IMR-90 (cell line): ENCODE measurements at regions not wholly inside any gene's neighbourhood (a gene's known extent, or its start where the extent isn't known, plus 50 kb on each side); places are given as distances from the start of the nearest gene placed in this dataset.

Experiments used
- ATAC-seq: fragments of 200-7000 bp; cut with Tn5 transposase; 2 replicates; pipeline ENCODE4 v1.9.1; 2020; ENCODE audit warnings: low read depth, mild to moderate bottlenecking, moderate library complexity
- BruUV-seq: library from RNA; stranded (reverse); fragments of 400-500 nt; replicated peaks from 2 replicates; lab custom pipeline; 2021; lab: Mats Ljungman, UMichigan
- CTCF ChIA-PET: fragments of 300-600 bp; formaldehyde crosslinking; extraction: SDS; loops from one replicate; lab custom pipeline; 2021; ENCODE audit warnings: antibody characterized with exemption; lab: Yijun Ruan, JAX
- POLR2A ChIA-PET: fragments of 300-600 bp; sonication (Branson Sonifier 250); formaldehyde crosslinking; loops from one replicate; lab custom pipeline; 2022; ENCODE audit warnings: antibody characterized with exemption; ENCODE audit not compliant: unreplicated experiment; lab: Charles Lee
- DNase-seq: peaks from one replicate; pipeline ENCODE4 v3.0.0; 2013
- H2AFZ ChIP-seq: replicated peaks from 2 replicates; pipeline ENCODE3; 2013; ENCODE audit warnings: low read length, mild to moderate bottlenecking; ENCODE audit not compliant: poor library complexity
- H2AK5ac ChIP-seq: 2 replicates; pipeline ENCODE4 v1.6.1; 2013; ENCODE audit warnings: low read depth, low read length, inconsistent platforms
- H2AK9ac ChIP-seq: replicated peaks from 2 replicates; pipeline ENCODE3; 2013; ENCODE audit warnings: mild to moderate bottlenecking, low read depth, low read length, moderate library complexity; ENCODE audit not compliant: poor library complexity
- H2BK120ac ChIP-seq: 2 replicates; pipeline ENCODE4 v1.6.1; 2013; ENCODE audit warnings: low read depth, low read length, inconsistent platforms
- H2BK15ac ChIP-seq: 3 replicates; pipeline ENCODE4 v1.6.1; 2013; ENCODE audit warnings: low read depth, low read length, inconsistent platforms
- H2BK20ac ChIP-seq: 2 replicates; pipeline ENCODE4 v1.6.1; 2013; ENCODE audit warnings: low read depth, mild to moderate bottlenecking, inconsistent platforms, low read length, moderate library complexity
- H2BK5ac ChIP-seq: 2 replicates; pipeline ENCODE4 v1.6.1; 2013; ENCODE audit warnings: mild to moderate bottlenecking, low read depth, low read length, inconsistent platforms; ENCODE audit not compliant: poor library complexity, severe bottlenecking
- H3K14ac ChIP-seq: replicated peaks from 2 replicates; pipeline ENCODE4 v1.6.1; 2013; ENCODE audit warnings: low read depth, low read length, inconsistent platforms
- H3K18ac ChIP-seq: 2 replicates; pipeline ENCODE4 v1.6.1; 2013; ENCODE audit warnings: low read depth, low read length, control low read depth
- H3K23ac ChIP-seq: 2 replicates; pipeline ENCODE4 v1.6.1; 2013; ENCODE audit warnings: low read depth, low read length, inconsistent platforms
- H3K27ac ChIP-seq: 2 replicates; pipeline ENCODE4 v1.5.1; 2013; ENCODE audit warnings: mild to moderate bottlenecking, control low read depth, low read length; ENCODE audit not compliant: insufficient read depth
- H3K27me3 ChIP-seq: 2 replicates; pipeline ENCODE4 v1.6.1; 2013; ENCODE audit warnings: low read length; ENCODE audit not compliant: control insufficient read depth, insufficient read depth
- H3K36me3 ChIP-seq: 2 replicates; pipeline ENCODE4 v1.6.1; 2013; ENCODE audit warnings: low read length, mixed read lengths; ENCODE audit not compliant: control insufficient read depth, insufficient read depth
- H3K4ac ChIP-seq: 2 replicates; pipeline ENCODE4 v1.6.1; 2013; ENCODE audit warnings: low read depth, low read length, inconsistent platforms
- H3K4me1 ChIP-seq: 2 replicates; pipeline ENCODE4 v1.6.1; 2013; ENCODE audit warnings: low read length, mixed read lengths; ENCODE audit not compliant: control insufficient read depth, insufficient read depth
- H3K4me2 ChIP-seq: 2 replicates; pipeline ENCODE4 v1.6.1; 2013; ENCODE audit warnings: low read depth, mild to moderate bottlenecking, control low read depth, low read length, moderate library complexity
- H3K4me3 ChIP-seq: 2 replicates; pipeline ENCODE4 v1.5.1; 2013; ENCODE audit warnings: low read depth, mild to moderate bottlenecking, control low read depth, low read length, moderate library complexity; ENCODE audit not compliant: insufficient read depth
- H3K56ac ChIP-seq: 2 replicates; pipeline ENCODE4 v1.6.1; 2013; ENCODE audit warnings: low read length, inconsistent platforms; ENCODE audit not compliant: insufficient read depth; ENCODE audit errors: extremely low read depth
- H3K79me1 ChIP-seq, 2 experiments: 2 replicates each; pipeline ENCODE4 v1.6.1; 2013; ENCODE audit warnings: low read length in 2 of 2, inconsistent platforms in 1 of 2, low read depth in 1 of 2
- H3K9ac ChIP-seq: 2 replicates; pipeline ENCODE4 v1.6.1; 2013; ENCODE audit warnings: low read depth, low read length, control low read depth
- H3K9me1 ChIP-seq: 2 replicates; pipeline ENCODE4 v1.6.1; 2013; ENCODE audit warnings: low read length, inconsistent platforms; ENCODE audit not compliant: insufficient read depth
- H3K9me3 ChIP-seq: 2 replicates; pipeline ENCODE4 v1.6.1; 2013; ENCODE audit warnings: low read length; ENCODE audit not compliant: control insufficient read depth, insufficient read depth
- H4K20me1 ChIP-seq: 2 replicates; pipeline ENCODE4 v1.6.1; 2013; ENCODE audit warnings: low read length, inconsistent platforms; ENCODE audit not compliant: insufficient read depth
- H4K5ac ChIP-seq: 2 replicates; pipeline ENCODE4 v1.6.1; 2013; ENCODE audit warnings: mild to moderate bottlenecking, low read depth, low read length, control low read depth
- H4K8ac ChIP-seq, 2 experiments: 2 replicates each; pipeline ENCODE4 v1.6.1; 2013; ENCODE audit warnings: low read depth in 2 of 2, low read length in 2 of 2, control low read depth in 1 of 2, inconsistent platforms in 1 of 2
- H4K91ac ChIP-seq: 2 replicates; pipeline ENCODE4 v1.6.1; 2013; ENCODE audit warnings: low read depth, low read length, inconsistent platforms; ENCODE audit not compliant: insufficient read depth
- CEBPB ChIP-seq: IDR thresholded peaks from 2 replicates; pipeline ENCODE4 v1.6.1; 2012; ENCODE audit warnings: low read depth, low read length, improper control_type of control experiment
- CHD1 ChIP-seq: IDR thresholded peaks from 2 replicates; pipeline ENCODE4 v1.6.1; 2012; ENCODE audit warnings: low read depth, low read length, improper control_type of control experiment
- NFE2L2 ChIP-seq: fragments of 150-350 bp; IDR thresholded peaks from 2 replicates; pipeline ENCODE4 v1.6.1; 2016; ENCODE audit warnings: low read depth, mild to moderate bottlenecking, low read length
- RFX5 ChIP-seq: IDR thresholded peaks from 2 replicates; pipeline ENCODE4 v1.8.0; 2012; ENCODE audit warnings: low read depth, mild to moderate bottlenecking, low read length, moderate library complexity
- WGBS, 2 experiments: methylation state at CpG; one replicate each; pipeline versions ENCODE4 v1.1.5 to v1.1.7; 2013; ENCODE audit warnings: missing lambda C conversion rate in 2 of 2; ENCODE audit not compliant: insufficient read length in 1 of 2; ENCODE audit errors: extremely low coverage in 2 of 2; 5-methylcytosine and 5-hydroxymethylcytosine counted together
- dilution Hi-C: fragments of 300-500 bp; cut with HindIII; formaldehyde crosslinking; loops from one replicate; pipeline ENCODE4 v1.14.3; 2018; ENCODE audit warnings: low sequenced_read_pairs; ENCODE audit not compliant: unreplicated experiment
- in situ Hi-C: fragments of 300-500 bp; cut with MboI; formaldehyde crosslinking; loops from 3 replicates; pipeline ENCODE4 v1.14.3; 2019; ENCODE audit warnings: low sequenced_read_pairs, inconsistent platforms, mixed read lengths
- intact Hi-C: fragments of 100-400 bp; cut with micrococcal nuclease; formaldehyde crosslinking; loops from 2 replicates; pipeline ENCODE4 v1.10.0; 2022

- H3K14ac ChIP-seq, result no peak overlapping the region
- CTCF ChIA-PET, result no interaction called here
- no peaks in the 10 kb centered on the region for H3K4me1 ChIP-seq
- no peak overlapping the region for H2AK5ac ChIP-seq
- ATAC-seq (no peak), DNase-seq (no peak)
- H3K9ac ChIP-seq, result no peak overlapping the region
- POLR2A ChIA-PET, result no interaction called here
- no peak for TF ChIP-seq RFX5
- no peak for TF ChIP-seq CEBPB
- TF ChIP-seq CHD1, result no peak
- no peak for TF ChIP-seq NFE2L2
- in situ Hi-C loops, result no loop called here
- WGBS, 2 experiments, result 29% methylated on average over 1 of the region's 9 CpGs; no CpG with 5 or more reads in 1 of the 2 experiments
- H3K4ac ChIP-seq, result no peak overlapping the region
- BruUV-seq, result no TSS peak
- no peaks in the 10 kb centered on the region for H3K9me3 ChIP-seq
- no peak overlapping the region for H3K56ac ChIP-seq
- H3K18ac ChIP-seq, result no peak overlapping the region
- no peak overlapping the region for H3K27ac ChIP-seq
- H3K4me2 ChIP-seq, result no peak overlapping the region
- H3K27me3 ChIP-seq, result peaks cover 15% of the 10 kb centered on the region; the same call in 1 of the 2 replicates
- no peak overlapping the region for H2BK5ac ChIP-seq
- no peaks in the 10 kb centered on the region for H3K36me3 ChIP-seq
- no peaks in the 10 kb centered on the region for H3K79me1 ChIP-seq
- H2BK15ac ChIP-seq, result no peak overlapping the region
- no peaks in the 10 kb centered on the region for H4K20me1 ChIP-seq
- H3K23ac ChIP-seq, result no peak overlapping the region
- dilution Hi-C loops, result no loop called here
- no peak overlapping the region for H2AFZ ChIP-seq
- H2AK9ac ChIP-seq, result no peak overlapping the region
- no peak overlapping the region for H2BK20ac ChIP-seq
- intact Hi-C loops, result no loop called here
- no peak overlapping the region for H3K4me3 ChIP-seq
- H4K91ac ChIP-seq, result no peak overlapping the region
- no peak overlapping the region for H4K5ac ChIP-seq
- H4K8ac ChIP-seq, result no peak overlapping the region
- H2BK120ac ChIP-seq, result no peak overlapping the region
- no peaks in the 10 kb centered on the region for H3K9me1 ChIP-seq
Measured at GRCh38 chr3:127106456-127106855, 86.5 kb upstream of the PRR23E start.
